GM19467 (cell line): ENCODE measurements at regions not wholly inside any gene's neighbourhood (a gene's known extent, or its start where the extent isn't known, plus 50 kb on each side); places are given as distances from the start of the nearest gene placed in this dataset.
A peak's percentile ranks its signal among the peaks of the same experiment; 100 is the strongest.
"Not testable (repeated sequence)": the region's sequence is repeated elsewhere in the genome, so short reads cannot be mapped to it uniquely, and the experiment has no call there.

Source experiments
- ATAC-seq: cut with Tn5 transposase; IDR thresholded peaks from one replicate; pipeline ENCODE4 v1.9.1; 2021; ENCODE audit warnings: mild to moderate bottlenecking, moderate library complexity; ENCODE audit not compliant: unreplicated experiment

- no peak for ATAC-seq
Measured at GRCh38 chr6:50961611-50962010, 142.9 kb downstream of the TFAP2B start.

- ATAC-seq, result no peak
Measured at GRCh38 chr6:50962213-50962759, 143.6 kb downstream of the TFAP2B start.

DNA sequence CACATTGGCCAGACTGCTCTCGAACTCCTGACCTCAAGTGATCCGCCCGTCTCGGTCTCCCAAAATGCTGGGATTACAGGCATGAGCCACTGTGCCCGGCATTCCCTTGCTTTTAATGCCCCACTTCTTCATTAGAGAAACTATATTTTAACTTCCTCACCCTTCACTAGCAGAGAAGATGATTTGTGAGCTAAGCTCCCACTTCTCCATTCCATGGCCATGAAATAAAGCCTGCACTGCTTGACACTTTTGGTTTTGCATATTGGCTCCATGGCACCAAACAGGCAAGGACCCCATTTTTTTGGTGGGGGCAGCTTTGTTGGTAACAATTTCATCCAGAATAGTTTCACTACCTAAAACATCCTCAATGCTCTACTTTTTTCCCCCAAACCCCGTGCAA, 145.3 kb downstream of the TFAP2B start:
- ATAC-seq, result no peak

DNA sequence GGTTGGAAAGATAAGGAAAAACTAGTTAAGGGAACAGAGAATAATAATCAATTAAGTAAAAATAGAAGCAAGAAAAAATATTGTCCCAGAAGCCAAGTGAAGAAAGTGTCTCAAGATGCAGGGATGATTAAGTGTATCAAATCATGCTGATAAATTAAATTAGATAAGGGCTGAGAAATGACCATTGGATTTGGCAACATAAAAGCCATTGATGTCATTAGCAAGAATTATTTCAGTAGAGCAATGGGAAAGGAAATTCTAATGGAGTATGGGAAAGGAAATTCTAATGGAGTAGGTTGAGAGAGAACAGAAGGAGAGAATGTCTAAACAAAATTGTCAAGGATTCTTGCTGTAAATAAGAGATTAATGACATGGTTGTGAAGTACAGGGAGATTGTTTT, 146.8 kb downstream of the TFAP2B start:
- no peak for ATAC-seq

GRCh38 chr6:50966532-50966931, 147.9 kb downstream of the TFAP2B start:
- peak; percentile 92 for ATAC-seq

- no peak for ATAC-seq
Measured at GRCh38 chr6:50966986-50967385, 148.3 kb downstream of the TFAP2B start.

DNA sequence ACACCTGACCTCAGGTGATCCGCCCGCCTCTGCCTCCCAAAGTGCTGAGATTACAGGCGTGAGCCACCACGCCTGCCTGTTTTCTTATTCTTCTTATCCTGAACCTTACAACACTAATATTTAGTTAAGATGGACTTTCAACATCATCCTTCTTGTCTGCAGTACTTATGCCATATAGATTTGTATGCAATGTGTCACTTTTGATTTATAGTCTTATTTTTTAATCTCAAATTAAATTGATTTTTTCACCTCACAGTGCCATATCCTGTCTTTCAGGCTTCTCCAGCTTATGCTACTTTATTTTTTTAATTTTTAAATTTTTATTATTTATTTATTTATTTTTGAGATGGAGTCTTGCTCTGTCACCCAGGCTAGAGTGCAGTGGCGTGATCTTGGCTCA, 149.6 kb downstream of the TFAP2B start:
- not testable (repeated sequence) for ATAC-seq

DNA sequence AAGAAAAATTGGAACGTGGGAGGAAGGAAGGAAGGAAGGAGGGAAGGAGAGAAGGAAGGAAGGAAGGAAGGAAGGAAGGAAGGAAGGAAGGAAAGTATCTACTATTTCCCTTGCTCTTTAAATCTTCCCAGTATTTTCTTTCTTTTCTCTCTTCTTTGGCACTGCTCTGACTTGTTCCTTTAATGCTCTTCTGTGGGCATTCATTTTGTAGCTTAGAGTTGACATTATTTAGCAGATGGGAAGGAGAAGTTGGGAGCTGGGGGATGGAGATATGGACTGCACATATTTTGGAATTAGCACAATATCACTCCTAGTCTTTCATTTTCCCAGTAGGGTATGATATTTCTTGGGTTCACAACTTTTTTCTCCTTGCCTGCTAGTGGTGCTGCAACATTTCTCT, 152.2 kb downstream of the TFAP2B start:
- ATAC-seq, result no peak

DNA sequence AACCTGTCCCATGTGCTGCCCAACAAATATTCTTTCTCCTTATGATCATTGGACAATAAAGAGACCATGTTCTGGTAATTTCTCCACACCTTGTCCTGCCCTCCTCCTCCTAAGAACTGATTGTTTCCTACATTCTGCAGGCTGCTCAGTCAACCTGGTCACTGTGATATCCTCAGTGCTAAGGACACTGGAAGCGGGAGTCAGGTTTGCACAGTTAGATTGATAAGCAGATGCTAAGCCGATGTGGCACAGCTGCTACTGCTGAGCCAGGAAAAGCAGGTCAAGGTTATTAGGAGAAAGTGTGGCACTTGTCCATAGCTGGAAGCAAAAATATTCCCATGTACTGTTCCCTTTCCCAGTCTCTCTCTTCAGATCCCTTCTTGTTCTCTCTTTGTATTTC, 154.8 kb downstream of the TFAP2B start:
- ATAC-seq, result no peak

DNA sequence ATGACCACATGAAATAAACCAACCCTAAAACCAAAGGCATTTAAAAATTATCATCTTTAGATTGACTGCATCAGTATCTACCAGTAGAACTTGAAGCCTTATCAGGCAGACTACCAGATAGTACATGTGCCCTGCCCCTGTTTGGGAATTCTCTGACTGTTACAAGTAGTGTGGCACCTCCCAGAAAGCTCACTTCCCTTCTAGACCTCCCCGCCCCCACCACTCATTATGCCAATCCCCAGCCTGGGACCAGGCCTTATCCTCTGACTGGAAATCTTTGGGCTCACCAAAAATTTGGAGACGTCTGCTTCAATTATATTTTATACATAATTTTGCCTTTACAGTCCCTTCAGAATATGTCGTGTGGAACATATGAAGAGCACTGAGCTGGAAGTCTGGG, 155.6 kb downstream of the TFAP2B start:
- ATAC-seq, result no peak

DNA sequence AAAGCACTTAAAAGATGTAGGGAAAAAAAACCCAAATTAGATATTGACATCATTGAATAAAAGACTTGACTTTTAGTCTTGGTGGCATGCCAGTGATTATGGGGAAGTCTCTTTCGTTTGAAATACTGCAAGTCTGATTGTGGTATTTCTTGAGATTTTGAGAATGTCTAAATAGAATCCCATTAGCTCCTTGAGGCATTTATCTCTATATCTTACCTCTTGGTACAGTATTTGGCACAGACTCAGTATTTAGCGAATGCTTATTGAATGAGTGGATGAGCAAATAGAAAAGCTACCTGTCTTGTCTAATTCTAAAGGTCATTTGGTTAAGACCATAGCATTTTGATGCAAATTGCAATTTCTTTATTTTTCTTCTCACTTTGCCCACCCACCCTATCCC, 156.5 kb downstream of the TFAP2B start:
- ATAC-seq, result no peak

DNA sequence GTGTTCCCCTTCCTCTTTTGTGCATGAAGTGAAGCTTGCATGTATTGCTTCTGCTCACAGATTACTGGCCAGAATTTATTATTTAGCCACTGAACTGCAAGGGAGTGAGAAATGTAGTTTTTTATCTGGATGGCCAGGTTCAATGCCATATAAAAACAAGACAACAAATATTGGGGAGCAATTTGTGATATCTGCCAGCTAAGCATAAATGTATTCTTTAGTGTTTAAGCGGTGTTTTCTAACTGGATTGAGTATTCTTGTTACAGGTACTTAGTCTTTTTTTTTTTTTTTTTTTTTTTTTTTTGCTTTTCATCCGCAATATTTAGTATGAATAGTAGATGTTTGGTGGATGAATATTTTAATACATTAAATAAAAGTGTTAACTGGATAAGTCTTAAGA, 158.2 kb downstream of the TFAP2B start:
- no peak for ATAC-seq

GRCh38 chr6:50977796-50978195, 159.1 kb downstream of the TFAP2B start:
- ATAC-seq, result no peak

GRCh38 chr6:50978380-50979170, 159.9 kb downstream of the TFAP2B start:
- no peak for ATAC-seq

DNA sequence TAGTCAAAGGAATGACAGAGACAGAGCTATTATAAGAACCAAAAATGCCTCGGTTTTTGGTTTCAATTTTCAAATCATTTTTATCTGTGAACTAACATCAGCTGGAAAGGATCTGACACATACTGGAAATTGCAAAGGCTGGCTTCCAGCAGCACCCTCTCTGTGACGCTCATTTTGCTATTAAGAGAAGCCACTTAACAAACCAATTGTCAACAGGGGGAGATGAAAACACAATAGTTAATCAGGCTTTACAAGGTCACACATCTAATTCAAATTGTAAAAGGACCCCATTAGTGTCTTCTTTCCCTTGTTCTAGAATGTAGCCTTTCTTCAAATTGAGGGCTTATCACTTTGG, 160.5 kb downstream of the TFAP2B start:
- ATAC-seq, result no peak

- ATAC-seq, result no peak
Measured at GRCh38 chr6:50984135-50984534, 165.5 kb downstream of the TFAP2B start.

- ATAC-seq, result no peak
Measured at GRCh38 chr6:50986319-50986718, 167.6 kb downstream of the TFAP2B start.

DNA sequence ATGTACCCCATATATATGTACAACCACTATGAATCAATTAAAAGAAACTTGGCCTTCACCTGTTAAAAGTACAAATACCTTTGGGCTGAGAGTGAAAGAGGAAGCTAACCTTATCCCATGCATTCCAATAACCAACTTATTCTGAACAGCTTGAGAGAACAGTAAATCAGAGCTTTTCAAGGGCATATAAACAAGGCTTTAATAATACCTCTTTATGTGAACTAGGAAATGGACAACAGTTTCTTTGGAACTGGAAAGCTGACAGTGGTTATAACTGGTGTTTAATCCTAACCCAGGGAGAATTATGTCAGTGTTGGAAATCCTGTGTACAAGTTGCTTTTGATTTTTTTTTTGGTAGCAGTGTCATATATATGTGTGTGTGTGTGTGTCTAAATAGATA, 170.5 kb downstream of the TFAP2B start:
- no peak for ATAC-seq

- no peak for ATAC-seq
Measured at GRCh38 chr6:50990750-50991446, 172.2 kb downstream of the TFAP2B start.

DNA sequence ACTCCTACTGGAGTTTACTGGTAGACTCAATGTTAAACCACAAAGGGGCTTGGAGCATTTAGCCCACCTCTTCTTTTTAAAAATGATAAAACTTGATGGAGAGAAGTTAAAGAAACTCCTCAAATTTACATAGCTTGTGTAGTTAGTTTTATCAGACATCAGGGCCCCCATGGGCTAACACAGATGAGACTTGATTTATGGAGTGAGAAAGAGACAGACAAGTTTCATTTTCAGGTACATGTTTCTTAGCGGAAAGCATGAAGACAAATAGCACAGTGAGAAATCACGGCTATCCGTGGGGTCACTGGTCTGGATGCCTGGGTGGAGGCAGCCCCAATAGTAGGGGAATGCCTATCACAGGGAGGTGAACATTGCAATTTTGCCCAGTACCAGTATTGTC, 173.6 kb downstream of the TFAP2B start:
- ATAC-seq, result no peak

DNA sequence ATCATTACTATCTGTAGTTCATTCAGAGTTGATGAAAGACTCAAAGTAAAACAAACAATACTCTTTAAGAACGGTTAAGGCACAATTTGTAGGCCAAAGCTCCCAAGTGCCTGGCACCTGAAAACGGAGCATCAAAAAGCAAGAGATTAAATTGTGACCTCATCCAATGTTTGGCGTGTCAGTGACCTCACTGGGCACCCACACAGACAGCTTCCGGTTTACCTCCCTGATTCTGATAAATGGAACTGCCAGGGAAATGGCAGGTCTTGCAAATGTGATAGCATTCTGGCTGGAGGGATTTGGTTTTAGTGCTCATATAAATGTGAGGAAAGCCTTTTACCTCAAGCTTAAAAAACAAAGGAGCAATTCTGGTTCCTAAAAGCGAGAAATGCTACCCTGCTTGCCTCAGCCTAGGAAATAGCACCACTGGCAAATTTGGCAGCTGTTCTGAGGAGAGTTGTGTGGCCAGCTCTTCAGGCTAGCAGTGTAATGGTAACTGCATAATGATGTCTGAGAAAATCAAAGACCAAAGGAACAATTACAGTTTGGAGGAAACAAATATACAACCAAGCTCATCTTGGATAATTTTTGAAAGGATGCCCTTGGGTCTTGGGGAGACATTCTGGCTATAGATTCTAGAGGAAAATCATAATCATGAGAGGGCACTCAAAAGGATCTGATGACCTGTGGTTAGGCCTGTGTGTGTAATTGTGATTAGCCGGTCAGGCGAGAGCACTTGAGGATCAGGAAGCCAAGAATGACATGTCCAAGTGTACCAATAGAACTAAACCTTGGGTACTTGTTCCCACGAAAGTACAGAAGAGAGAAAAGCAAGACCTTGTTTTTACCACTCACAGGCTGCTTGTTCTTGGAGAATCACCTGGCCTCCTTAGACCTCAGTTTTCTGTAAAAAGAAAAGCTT, 174.3 kb downstream of the TFAP2B start:
- no peak for ATAC-seq
